ENCODE measurements at regions not wholly inside any gene's neighbourhood (a gene's known extent, or its start where the extent isn't known, plus 50 kb on each side); places are given as distances from the start of the nearest gene placed in this dataset.
"Not testable (repeated sequence)": the region's sequence is repeated elsewhere in the genome, so short reads cannot be mapped to it uniquely, and the experiment has no call there.

DNA sequence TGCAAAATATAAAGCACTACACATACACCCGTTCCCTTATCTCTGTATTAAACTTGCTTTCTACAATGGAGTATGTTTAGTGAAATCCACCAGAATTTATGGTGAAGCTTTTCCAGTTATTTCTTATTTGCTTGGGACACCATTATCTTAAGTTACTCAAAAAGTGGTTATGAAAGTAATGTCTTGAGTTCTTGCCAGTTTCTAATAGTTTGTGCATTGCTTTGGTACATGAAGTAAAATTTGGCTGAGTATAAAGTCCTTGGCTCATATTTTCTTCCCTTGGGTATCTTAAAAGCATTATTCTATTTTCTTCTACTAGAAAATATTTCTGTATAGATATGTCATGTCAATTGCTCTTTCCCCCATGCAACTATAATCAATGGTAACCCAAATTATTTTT is 85.2 kb downstream of the POLR1F start:
- DNase-seq: no peak

DNA sequence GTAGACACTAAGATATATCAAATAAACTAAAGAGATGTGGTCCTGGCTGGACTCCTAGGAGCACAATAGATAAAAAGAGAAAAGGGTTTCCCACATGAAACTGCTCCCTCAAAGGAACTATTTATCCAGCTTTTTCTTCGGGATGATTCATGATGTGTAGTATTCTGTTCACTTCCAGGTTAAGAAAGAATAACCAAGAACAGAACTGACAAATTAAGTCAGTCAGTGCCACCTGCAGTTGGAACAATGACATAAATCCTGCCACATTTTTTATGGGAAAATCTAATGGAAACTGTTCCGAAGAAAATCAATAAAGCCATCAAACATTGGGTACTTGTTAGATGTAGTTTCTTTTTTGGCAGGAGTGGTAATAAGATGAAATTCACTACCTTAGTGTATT is 87.1 kb downstream of the POLR1F start:
- DNase-seq: no peak

GRCh38 chr7:19620470-19620869 is 88.4 kb downstream of the POLR1F start:
- DNase-seq: no peak

DNA sequence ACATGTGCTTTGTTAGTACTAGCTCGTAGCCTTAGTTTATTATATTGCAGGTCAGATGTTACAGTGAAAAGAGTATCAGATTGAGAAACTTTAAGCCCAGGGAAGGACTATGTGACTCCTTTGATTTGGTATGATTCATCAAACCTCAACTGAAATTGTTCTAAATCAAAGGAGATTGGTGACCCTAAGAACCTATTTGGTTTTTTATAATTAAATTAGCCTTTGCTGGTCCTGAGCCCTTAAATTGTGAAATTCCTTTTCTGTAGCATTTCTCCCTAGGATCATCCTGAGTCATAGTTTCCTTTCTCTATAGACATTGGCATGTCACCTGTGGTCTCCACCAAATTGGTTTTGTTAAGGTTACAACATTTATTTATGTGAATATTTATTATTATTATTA is 89.7 kb downstream of the POLR1F start:
- no peak for DNase-seq

- DNase-seq: no peak
These were observed 90.9 kb downstream of the POLR1F start for GRCh38 chr7:19617901-19618300.

DNA sequence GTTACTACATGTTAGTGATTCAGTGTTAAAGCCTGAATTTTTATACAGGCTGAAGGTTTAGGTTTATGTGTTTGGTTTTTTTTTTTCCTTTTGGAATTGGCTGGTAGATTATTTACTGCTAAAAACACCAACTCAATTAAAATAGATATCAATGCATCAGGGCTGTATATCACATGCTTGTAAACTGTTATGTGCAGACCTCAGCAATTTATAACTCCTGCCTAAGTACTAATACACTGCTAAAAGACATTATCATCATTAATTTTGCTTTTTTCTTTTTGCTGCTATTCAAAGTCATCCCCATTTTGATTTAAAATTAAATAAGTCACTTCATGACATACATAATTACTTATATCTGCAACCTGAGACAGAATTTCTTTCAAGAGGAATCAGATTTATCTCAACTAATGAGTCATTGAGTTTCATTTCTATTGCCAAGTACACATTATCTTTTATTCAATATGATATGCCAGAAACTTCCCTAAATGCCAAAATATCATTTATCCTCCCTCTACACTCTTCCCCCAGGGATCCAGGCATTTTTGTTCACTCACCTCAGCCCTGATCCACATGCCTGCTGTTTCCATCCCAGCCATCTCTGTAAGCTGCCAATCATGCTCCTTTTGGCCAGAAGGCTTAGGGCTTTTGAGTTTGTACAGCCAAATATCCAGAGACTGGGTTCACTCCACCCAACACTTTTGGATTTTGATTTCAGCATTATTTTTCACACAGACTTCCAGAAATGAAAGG is 98.5 kb downstream of the POLR1F start:
- DNase-seq: no peak

DNA sequence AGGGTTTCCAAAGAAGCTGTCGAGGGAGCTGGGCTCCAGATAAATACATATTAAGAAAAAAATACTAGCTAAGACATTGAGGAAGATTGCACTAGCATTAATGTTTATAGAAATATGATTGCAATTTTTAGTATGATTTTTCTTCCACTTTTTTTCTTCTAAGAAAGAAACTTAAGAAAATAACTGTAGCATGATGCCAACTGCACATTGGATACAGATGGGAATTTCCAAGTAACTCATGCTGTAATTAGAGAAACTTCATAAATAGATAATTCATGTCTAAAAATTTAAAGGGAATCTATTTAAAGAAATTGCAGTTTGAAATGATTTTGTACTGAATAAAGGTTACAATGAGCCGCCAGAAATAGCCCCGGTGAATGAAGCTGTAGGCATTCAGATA is 119.4 kb downstream of the POLR1F start:
- DNase-seq: no peak

GRCh38 chr7:19587291-19587690 is 121.5 kb downstream of the POLR1F start:
- no peak for DNase-seq

- no peak for DNase-seq
These were observed 123.1 kb downstream of the POLR1F start for GRCh38 chr7:19585761-19586160.

GRCh38 chr7:19575909-19576557 is 132.8 kb downstream of the POLR1F start:
- no peak for DNase-seq

DNA sequence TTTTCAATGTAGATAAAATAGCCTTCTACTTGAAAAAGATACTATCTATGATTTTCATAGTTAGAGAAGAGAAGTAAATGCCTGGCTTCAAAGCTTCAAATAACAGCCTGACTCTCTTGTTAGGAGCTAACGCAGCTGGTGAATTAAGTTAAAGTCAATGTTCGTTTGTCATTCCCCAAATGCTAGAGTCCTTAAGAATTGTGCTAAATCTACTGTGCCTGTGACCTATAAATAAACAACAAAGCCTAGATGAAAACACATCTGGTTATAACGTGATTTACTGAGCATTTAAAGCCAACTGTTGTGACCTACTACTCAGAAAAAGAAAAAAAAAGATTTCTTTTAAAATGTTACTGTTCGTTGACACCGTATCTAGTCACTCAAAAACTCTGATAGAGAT is 134.7 kb downstream of the POLR1F start:
- DNase-seq: no peak

DNA sequence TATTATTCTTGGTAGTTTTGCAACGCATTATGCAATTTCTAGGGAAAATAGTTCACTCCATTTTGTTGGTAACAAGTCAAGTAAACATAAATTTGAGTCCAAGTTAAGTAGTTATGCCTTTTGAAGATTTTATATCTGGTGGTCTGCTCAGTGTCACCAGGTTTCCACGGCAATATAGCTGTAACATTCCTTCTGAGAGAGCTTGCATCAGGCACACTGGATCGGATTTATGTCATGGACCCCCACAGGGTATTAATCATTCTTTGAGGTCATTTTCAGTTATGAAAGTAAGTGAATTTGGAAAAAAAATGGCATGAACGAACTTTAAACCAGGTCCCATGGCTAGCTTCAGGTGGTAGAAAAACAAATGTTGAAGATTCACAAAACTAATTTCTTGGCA is 136.3 kb downstream of the POLR1F start:
- DNase-seq: no peak

DNA sequence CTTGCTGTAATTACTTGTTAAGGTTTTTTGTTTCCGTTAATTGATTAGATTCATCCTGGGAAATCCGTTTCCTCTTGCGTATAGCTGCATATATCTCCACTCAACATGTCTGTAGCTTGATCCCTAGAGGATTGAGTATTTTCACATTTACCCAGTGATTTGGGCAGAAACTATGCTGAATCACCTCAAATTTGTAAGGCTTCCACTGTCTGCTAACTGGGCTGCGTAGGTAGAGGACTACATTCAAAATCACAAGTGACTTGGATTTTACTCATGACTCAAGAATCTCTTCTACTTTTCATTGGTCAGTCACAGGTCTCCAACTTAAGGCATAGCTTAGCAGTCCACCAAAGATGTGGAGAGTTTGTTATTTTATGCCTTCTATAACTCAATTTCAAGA is 141.8 kb downstream of the POLR1F start:
- DNase-seq: no peak

DNA sequence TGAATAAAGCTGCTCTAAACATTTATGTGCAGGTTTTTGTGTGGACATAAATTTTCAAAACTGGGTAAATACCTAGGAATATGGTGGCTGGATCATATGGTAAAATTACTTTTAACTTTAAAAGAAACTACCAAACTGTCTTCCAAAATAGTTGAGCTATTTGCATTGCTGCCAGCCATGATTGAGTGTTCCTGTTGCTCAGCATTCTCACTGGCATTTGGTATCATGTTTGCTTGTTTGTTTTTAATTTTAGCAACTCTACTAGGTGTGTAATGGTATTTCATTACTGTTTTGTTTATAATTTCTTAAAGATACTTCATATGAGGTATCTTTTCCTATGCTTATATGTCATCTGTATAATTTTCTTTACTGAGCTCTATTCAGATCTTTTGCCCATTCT is 143.2 kb downstream of the POLR1F start:
- no peak for DNase-seq

- no peak for DNase-seq
These were observed 147.6 kb downstream of the POLR1F start for GRCh38 chr7:19561121-19561805.

DNA sequence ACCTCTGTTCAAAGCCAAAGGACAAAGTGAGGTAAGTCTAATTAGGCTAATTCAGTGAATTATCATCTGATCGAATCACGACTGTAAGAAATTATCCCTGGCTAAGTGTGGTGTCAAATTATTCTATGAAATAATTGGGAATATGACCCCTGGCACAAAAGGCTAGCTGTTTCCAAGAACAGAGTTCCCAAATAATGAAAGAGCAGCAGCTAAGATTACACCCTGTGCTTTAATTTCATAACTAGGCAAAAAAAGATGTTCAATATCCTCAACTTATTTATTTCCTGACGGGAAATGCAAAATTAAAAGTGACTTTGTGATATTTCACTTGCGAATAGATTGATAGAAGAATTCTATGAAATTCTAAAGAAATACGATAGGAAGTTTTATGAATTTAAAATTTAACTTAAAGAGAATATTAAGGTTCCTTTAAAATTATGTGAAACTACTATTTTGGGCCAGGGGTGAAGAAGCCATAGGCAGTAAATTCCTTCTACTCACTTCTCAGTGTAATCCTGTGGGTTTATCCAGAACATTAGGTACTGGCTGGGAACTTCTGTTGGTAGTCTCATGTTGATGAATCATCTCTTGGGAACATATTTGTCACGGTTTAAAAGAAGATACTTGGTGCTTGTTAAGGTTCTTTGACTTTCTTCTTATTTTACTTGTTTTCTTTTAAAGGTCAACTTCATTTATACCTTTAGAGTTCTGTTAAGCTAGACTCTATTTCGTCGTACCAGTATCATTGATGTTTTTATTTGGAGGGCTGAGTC is 148.5 kb downstream of the POLR1F start:
- no peak for DNase-seq

GRCh38 chr7:19558527-19558926 is 150.3 kb downstream of the POLR1F start:
- DNase-seq: no peak

- no peak for DNase-seq
These were observed 150.9 kb downstream of the POLR1F start for GRCh38 chr7:19557726-19558465.

GRCh38 chr7:19554581-19554980 is 154.3 kb downstream of the POLR1F start:
- no peak for DNase-seq

DNA sequence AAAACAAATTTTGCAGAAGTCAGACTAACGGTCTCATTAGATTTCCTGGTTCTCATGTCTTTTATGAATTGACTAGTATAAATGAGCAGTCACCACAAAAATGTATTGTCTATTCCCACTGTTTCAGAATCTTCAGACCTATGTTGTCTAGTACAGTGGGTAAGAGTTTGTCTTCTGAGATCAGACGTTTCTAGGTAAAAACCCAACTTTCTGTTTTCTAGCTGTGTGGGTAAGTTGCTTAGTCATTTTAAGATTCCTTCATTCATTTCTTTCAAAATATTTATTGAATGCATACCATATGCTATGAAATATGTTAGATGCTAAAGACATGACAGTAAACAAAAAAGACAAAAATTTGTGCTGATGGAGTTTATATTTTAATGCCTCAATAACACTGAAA is 156.3 kb downstream of the POLR1F start:
- DNase-seq: no peak

GRCh38 chr7:19549246-19549645 is 159.6 kb downstream of the POLR1F start:
- DNase-seq: not testable (repeated sequence)
